OCI-LY1 (cell line): ENCODE measurements at regions not wholly inside any gene's neighbourhood (a gene's known extent, or its start where the extent isn't known, plus 50 kb on each side); places are given as distances from the start of the nearest gene placed in this dataset.
A peak's percentile ranks its signal among the peaks of the same experiment; 100 is the strongest.

ENCODE experiments used
- H2AFZ ChIP-seq: fragments of 200-600 bp; sonication (generic), shearing (Covaris generic); 2 replicates; pipeline ENCODE4 v1.6.0; 2014; ENCODE audit warnings: antibody characterized with exemption, mild to moderate bottlenecking, low read length
- H3F3A ChIP-seq: fragments of 200-600 bp; sonication (generic), shearing (Covaris generic); 2 replicates; pipeline ENCODE4 v1.6.0; 2014; ENCODE audit warnings: mild to moderate bottlenecking, antibody characterized with exemption, low read length, moderate library complexity; ENCODE audit not compliant: insufficient read depth
- H3K27ac ChIP-seq: fragments of 200-600 bp; sonication (generic); 2 replicates; pipeline ENCODE4 v1.5.1; 2014; ENCODE audit warnings: low read length, mixed run types, mild to moderate bottlenecking, low read depth; ENCODE audit not compliant: poor library complexity, severe bottlenecking
- H3K27me3 ChIP-seq: fragments of 200-600 bp; sonication (generic); 2 replicates; pipeline ENCODE4 v1.6.0; 2014; ENCODE audit warnings: antibody characterized with exemption, mild to moderate bottlenecking, low read length, moderate library complexity; ENCODE audit not compliant: insufficient read depth
- H3K36me3 ChIP-seq: fragments of 200-600 bp; sonication (generic); 2 replicates; pipeline ENCODE4 v1.6.1; 2014; ENCODE audit warnings: mild to moderate bottlenecking, antibody characterized with exemption, low read length, moderate library complexity, mixed read lengths; ENCODE audit not compliant: insufficient read depth
- H3K4me1 ChIP-seq: fragments of 200-600 bp; sonication (generic); 2 replicates; pipeline ENCODE4 v1.5.1; 2014; ENCODE audit warnings: mild to moderate bottlenecking, low read length, moderate library complexity; ENCODE audit not compliant: insufficient read depth, severe bottlenecking
- H3K4me2 ChIP-seq: fragments of 200-600 bp; sonication (generic), shearing (Covaris generic); 2 replicates; pipeline ENCODE4 v1.6.1; 2014; ENCODE audit warnings: low read length
- H3K4me3 ChIP-seq: fragments of 200-600 bp; sonication (generic); 2 replicates; pipeline ENCODE4 v1.5.1; 2014; ENCODE audit warnings: low read length, low read depth, mild to moderate bottlenecking, mixed read lengths; ENCODE audit not compliant: poor library complexity, severe bottlenecking
- H3K79me2 ChIP-seq: fragments of 200-600 bp; shearing (Covaris generic); 2 replicates; pipeline ENCODE4 v1.6.1; 2016; ENCODE audit warnings: mixed run types, low read length, mixed read lengths; ENCODE audit not compliant: insufficient read depth
- H3K9ac ChIP-seq: fragments of 200-600 bp; sonication (generic), shearing (Covaris generic); 2 replicates; pipeline ENCODE4 v1.6.1; 2014; ENCODE audit warnings: mild to moderate bottlenecking, low read length, mixed read lengths
- H3K9me2 ChIP-seq: fragments of 200-600 bp; sonication (generic), shearing (Covaris generic); 2 replicates; pipeline ENCODE4 v1.6.1; 2014; ENCODE audit warnings: low read depth, mild to moderate bottlenecking, low read length, mixed read lengths
- H3K9me3 ChIP-seq: fragments of 200-600 bp; shearing (Covaris generic); 2 replicates; pipeline ENCODE4 v1.6.1; 2014; ENCODE audit warnings: low read length, mixed read lengths
- H4K20me1 ChIP-seq: fragments of 200-600 bp; sonication (generic), shearing (Covaris generic); 2 replicates; pipeline ENCODE4 v1.6.0; 2016; ENCODE audit warnings: mild to moderate bottlenecking, low read length; ENCODE audit not compliant: insufficient read depth
- EZH2 ChIP-seq: fragments of 200-600 bp; sonication (generic), shearing (Covaris generic); IDR thresholded peaks from 2 replicates; pipeline ENCODE4 v1.8.0; 2017; ENCODE audit warnings: borderline replicate concordance, mixed run types, mild to moderate bottlenecking, antibody characterized with exemption, low read length, moderate library complexity, mixed read lengths
- TF ChIP-seq, protein P1 (sequence below): fragments of 200-600 bp; sonication (generic), shearing (Covaris generic); IDR thresholded peaks from 2 replicates; pipeline ENCODE4 v1.5.1; 2017; ENCODE audit warnings: mild to moderate bottlenecking, antibody characterized with exemption, low read length, moderate library complexity, mixed read lengths

DNA sequence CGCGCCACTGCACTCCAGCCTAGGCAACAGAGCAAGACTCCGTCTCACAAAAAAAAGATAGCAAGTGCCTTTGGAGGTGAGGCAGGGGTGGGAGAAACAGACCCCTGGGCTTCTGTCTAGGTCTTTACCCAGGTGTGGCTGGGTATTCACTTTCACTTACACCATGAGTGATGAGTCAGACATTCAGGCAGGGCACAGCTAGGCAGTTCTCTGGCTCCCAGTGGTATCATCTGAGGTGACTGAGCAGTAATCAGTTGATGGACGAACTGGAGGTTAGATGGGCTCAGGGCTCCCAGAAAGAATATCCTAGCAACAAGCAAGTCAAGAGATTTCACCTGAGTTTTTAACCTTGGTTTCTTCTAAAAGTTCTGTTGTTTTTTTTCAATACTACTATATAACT is 107.0 kb upstream of the RAB6C start:
- no peaks in the 10 kb centered on the region for H3K36me3 ChIP-seq

DNA sequence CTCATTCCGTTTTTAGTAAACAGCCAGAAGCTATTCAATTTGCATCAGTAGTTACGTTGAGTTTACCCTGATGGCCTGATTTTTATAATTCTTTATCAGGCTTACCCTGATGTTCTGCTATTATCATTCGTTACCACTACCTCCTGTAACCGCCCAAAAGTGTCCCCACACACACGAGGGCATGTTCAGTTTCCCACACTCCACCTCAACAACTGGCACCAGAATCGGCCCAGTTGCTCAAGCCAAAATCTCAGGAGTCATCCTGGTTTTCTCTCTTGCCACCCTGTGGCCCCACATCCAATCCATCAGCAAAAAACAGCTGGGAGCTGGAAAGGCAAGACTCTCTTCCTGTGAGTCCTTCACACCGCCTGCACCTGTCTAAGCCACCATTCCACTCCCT is 102.9 kb upstream of the RAB6C start:
- Histone ChIP-seq H3K9me3 (no peaks in the 10 kb centered on the region), H4K20me1 (no peaks in the 10 kb centered on the region), H3K4me3 (peak overlapping the region; percentile 67), H3K4me1 (peaks cover 8% of the 10 kb centered on the region), H3F3A (no peaks in the 10 kb centered on the region), H3K9ac (no peak overlapping the region), H3K27me3 (no peaks in the 10 kb centered on the region), H3K27ac (no peak overlapping the region), H3K36me3 (no peaks in the 10 kb centered on the region), H3K4me2 (peak overlapping the region; percentile 75), H3K9me2 (no peaks in the 10 kb centered on the region), H3K79me2 (no peaks in the 10 kb centered on the region), H2AFZ (no peak overlapping the region)
- TF ChIP-seq EZH2: no peak
- TF ChIP-seq, protein P1, sequence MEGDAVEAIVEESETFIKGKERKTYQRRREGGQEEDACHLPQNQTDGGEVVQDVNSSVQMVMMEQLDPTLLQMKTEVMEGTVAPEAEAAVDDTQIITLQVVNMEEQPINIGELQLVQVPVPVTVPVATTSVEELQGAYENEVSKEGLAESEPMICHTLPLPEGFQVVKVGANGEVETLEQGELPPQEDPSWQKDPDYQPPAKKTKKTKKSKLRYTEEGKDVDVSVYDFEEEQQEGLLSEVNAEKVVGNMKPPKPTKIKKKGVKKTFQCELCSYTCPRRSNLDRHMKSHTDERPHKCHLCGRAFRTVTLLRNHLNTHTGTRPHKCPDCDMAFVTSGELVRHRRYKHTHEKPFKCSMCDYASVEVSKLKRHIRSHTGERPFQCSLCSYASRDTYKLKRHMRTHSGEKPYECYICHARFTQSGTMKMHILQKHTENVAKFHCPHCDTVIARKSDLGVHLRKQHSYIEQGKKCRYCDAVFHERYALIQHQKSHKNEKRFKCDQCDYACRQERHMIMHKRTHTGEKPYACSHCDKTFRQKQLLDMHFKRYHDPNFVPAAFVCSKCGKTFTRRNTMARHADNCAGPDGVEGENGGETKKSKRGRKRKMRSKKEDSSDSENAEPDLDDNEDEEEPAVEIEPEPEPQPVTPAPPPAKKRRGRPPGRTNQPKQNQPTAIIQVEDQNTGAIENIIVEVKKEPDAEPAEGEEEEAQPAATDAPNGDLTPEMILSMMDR: no peak

More for the DNA sequence above, 107.0 kb upstream of the RAB6C start:
- no peak for TF ChIP-seq EZH2
- TF ChIP-seq, protein P1: no peak
- Histone ChIP-seq H4K20me1 (no peaks in the 10 kb centered on the region), H3K79me2 (no peaks in the 10 kb centered on the region), H3K9me3 (no peaks in the 10 kb centered on the region), H3K9me2 (no peaks in the 10 kb centered on the region), H3K27me3 (no peaks in the 10 kb centered on the region), H2AFZ (no peak overlapping the region), H3K27ac (no peak overlapping the region), H3F3A (no peaks in the 10 kb centered on the region), H3K4me1 (peaks cover 8% of the 10 kb centered on the region), H3K4me2 (no peak overlapping the region), H3K9ac (no peak overlapping the region), H3K4me3 (no peak overlapping the region)

DNA sequence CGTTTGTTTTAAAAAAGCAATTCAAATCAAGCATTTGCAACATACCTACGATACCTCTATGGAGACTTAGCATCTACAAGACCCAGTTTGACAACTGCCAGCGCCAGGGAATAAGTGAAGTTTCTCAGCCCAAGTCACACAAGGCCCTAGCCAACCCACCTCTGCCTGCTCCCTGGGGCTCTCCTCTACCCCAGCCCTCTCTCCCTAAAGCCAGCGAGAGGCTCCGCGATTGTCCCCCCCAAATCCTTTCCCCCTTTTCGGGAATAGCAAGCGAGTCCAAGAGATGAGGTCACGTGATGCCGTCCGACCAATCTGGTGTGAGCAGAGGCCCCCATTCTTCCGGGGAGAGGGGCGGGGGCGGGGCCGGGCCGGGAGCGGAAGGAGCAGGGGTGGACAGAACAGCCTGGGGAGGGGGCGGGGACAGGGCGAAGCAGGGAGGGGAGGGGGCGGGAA is 102.2 kb upstream of the RAB6C start:
- peak overlapping the region; percentile 54 for H3K9ac ChIP-seq
- H3K4me2 ChIP-seq: peak overlapping the region; percentile 75

More for the DNA sequence above, 102.2 kb upstream of the RAB6C start:
- H3K27me3 ChIP-seq: no peaks in the 10 kb centered on the region
- peaks cover 8% of the 10 kb centered on the region for H3K4me1 ChIP-seq
- H3K9me2 ChIP-seq: no peaks in the 10 kb centered on the region
- H3K79me2 ChIP-seq: no peaks in the 10 kb centered on the region
- peak overlapping the region; percentile 100 for H2AFZ ChIP-seq
- no peak overlapping the region for H3K27ac ChIP-seq
- no peaks in the 10 kb centered on the region for H3K9me3 ChIP-seq
- H3F3A ChIP-seq: no peaks in the 10 kb centered on the region
- no peak for TF ChIP-seq EZH2
- TF ChIP-seq, protein P1: no peak
- peak overlapping the region; percentile 67 for H3K4me3 ChIP-seq
- H4K20me1 ChIP-seq: no peaks in the 10 kb centered on the region
- H3K36me3 ChIP-seq: no peaks in the 10 kb centered on the region
